IMR-90 (cell line): ENCODE measurements at regions not wholly inside any gene's neighbourhood (a gene's known extent, or its start where the extent isn't known, plus 50 kb on each side); places are given as distances from the start of the nearest gene placed in this dataset.

ENCODE experiments used
- ATAC-seq: fragments of 200-7000 bp; cut with Tn5 transposase; 2 replicates; pipeline ENCODE4 v1.9.1; 2020; ENCODE audit warnings: low read depth, mild to moderate bottlenecking, moderate library complexity
- BruUV-seq: library from RNA; stranded (reverse); fragments of 400-500 nt; replicated peaks from 2 replicates; lab custom pipeline; 2021; lab: Mats Ljungman, UMichigan
- CTCF ChIA-PET: fragments of 300-600 bp; formaldehyde crosslinking; extraction: SDS; loops from one replicate; lab custom pipeline; 2021; ENCODE audit warnings: antibody characterized with exemption; lab: Yijun Ruan, JAX
- POLR2A ChIA-PET: fragments of 300-600 bp; sonication (Branson Sonifier 250); formaldehyde crosslinking; loops from one replicate; lab custom pipeline; 2022; ENCODE audit warnings: antibody characterized with exemption; ENCODE audit not compliant: unreplicated experiment; lab: Charles Lee
- DNase-seq: peaks from one replicate; pipeline ENCODE4 v3.0.0; 2013
- H2AFZ ChIP-seq: replicated peaks from 2 replicates; pipeline ENCODE3; 2013; ENCODE audit warnings: low read length, mild to moderate bottlenecking; ENCODE audit not compliant: poor library complexity
- H2AK5ac ChIP-seq: 2 replicates; pipeline ENCODE4 v1.6.1; 2013; ENCODE audit warnings: low read depth, low read length, inconsistent platforms
- H2AK9ac ChIP-seq: replicated peaks from 2 replicates; pipeline ENCODE3; 2013; ENCODE audit warnings: mild to moderate bottlenecking, low read depth, low read length, moderate library complexity; ENCODE audit not compliant: poor library complexity
- H2BK120ac ChIP-seq: 2 replicates; pipeline ENCODE4 v1.6.1; 2013; ENCODE audit warnings: low read depth, low read length, inconsistent platforms
- H2BK15ac ChIP-seq: 3 replicates; pipeline ENCODE4 v1.6.1; 2013; ENCODE audit warnings: low read depth, low read length, inconsistent platforms
- H2BK20ac ChIP-seq: 2 replicates; pipeline ENCODE4 v1.6.1; 2013; ENCODE audit warnings: low read depth, mild to moderate bottlenecking, inconsistent platforms, low read length, moderate library complexity
- H2BK5ac ChIP-seq: 2 replicates; pipeline ENCODE4 v1.6.1; 2013; ENCODE audit warnings: mild to moderate bottlenecking, low read depth, low read length, inconsistent platforms; ENCODE audit not compliant: poor library complexity, severe bottlenecking
- H3K14ac ChIP-seq: replicated peaks from 2 replicates; pipeline ENCODE4 v1.6.1; 2013; ENCODE audit warnings: low read depth, low read length, inconsistent platforms
- H3K18ac ChIP-seq: 2 replicates; pipeline ENCODE4 v1.6.1; 2013; ENCODE audit warnings: low read depth, low read length, control low read depth
- H3K23ac ChIP-seq: 2 replicates; pipeline ENCODE4 v1.6.1; 2013; ENCODE audit warnings: low read depth, low read length, inconsistent platforms
- H3K27ac ChIP-seq: 2 replicates; pipeline ENCODE4 v1.5.1; 2013; ENCODE audit warnings: mild to moderate bottlenecking, control low read depth, low read length; ENCODE audit not compliant: insufficient read depth
- H3K27me3 ChIP-seq: 2 replicates; pipeline ENCODE4 v1.6.1; 2013; ENCODE audit warnings: low read length; ENCODE audit not compliant: control insufficient read depth, insufficient read depth
- H3K36me3 ChIP-seq: 2 replicates; pipeline ENCODE4 v1.6.1; 2013; ENCODE audit warnings: low read length, mixed read lengths; ENCODE audit not compliant: control insufficient read depth, insufficient read depth
- H3K4ac ChIP-seq: 2 replicates; pipeline ENCODE4 v1.6.1; 2013; ENCODE audit warnings: low read depth, low read length, inconsistent platforms
- H3K4me1 ChIP-seq: 2 replicates; pipeline ENCODE4 v1.6.1; 2013; ENCODE audit warnings: low read length, mixed read lengths; ENCODE audit not compliant: control insufficient read depth, insufficient read depth
- H3K4me2 ChIP-seq: 2 replicates; pipeline ENCODE4 v1.6.1; 2013; ENCODE audit warnings: low read depth, mild to moderate bottlenecking, control low read depth, low read length, moderate library complexity
- H3K4me3 ChIP-seq: 2 replicates; pipeline ENCODE4 v1.5.1; 2013; ENCODE audit warnings: low read depth, mild to moderate bottlenecking, control low read depth, low read length, moderate library complexity; ENCODE audit not compliant: insufficient read depth
- H3K56ac ChIP-seq: 2 replicates; pipeline ENCODE4 v1.6.1; 2013; ENCODE audit warnings: low read length, inconsistent platforms; ENCODE audit not compliant: insufficient read depth; ENCODE audit errors: extremely low read depth
- H3K79me1 ChIP-seq, 2 experiments: 2 replicates each; pipeline ENCODE4 v1.6.1; 2013; ENCODE audit warnings: low read length in 2 of 2, inconsistent platforms in 1 of 2, low read depth in 1 of 2
- H3K9ac ChIP-seq: 2 replicates; pipeline ENCODE4 v1.6.1; 2013; ENCODE audit warnings: low read depth, low read length, control low read depth
- H3K9me1 ChIP-seq: 2 replicates; pipeline ENCODE4 v1.6.1; 2013; ENCODE audit warnings: low read length, inconsistent platforms; ENCODE audit not compliant: insufficient read depth
- H3K9me3 ChIP-seq: 2 replicates; pipeline ENCODE4 v1.6.1; 2013; ENCODE audit warnings: low read length; ENCODE audit not compliant: control insufficient read depth, insufficient read depth
- H4K20me1 ChIP-seq: 2 replicates; pipeline ENCODE4 v1.6.1; 2013; ENCODE audit warnings: low read length, inconsistent platforms; ENCODE audit not compliant: insufficient read depth
- H4K5ac ChIP-seq: 2 replicates; pipeline ENCODE4 v1.6.1; 2013; ENCODE audit warnings: mild to moderate bottlenecking, low read depth, low read length, control low read depth
- H4K8ac ChIP-seq, 2 experiments: 2 replicates each; pipeline ENCODE4 v1.6.1; 2013; ENCODE audit warnings: low read depth in 2 of 2, low read length in 2 of 2, control low read depth in 1 of 2, inconsistent platforms in 1 of 2
- H4K91ac ChIP-seq: 2 replicates; pipeline ENCODE4 v1.6.1; 2013; ENCODE audit warnings: low read depth, low read length, inconsistent platforms; ENCODE audit not compliant: insufficient read depth
- NFE2L2 ChIP-seq: fragments of 150-350 bp; IDR thresholded peaks from 2 replicates; pipeline ENCODE4 v1.6.1; 2016; ENCODE audit warnings: low read depth, mild to moderate bottlenecking, low read length
- SMC3 ChIP-seq: fragments of 150-350 bp; IDR thresholded peaks from 2 replicates; pipeline ENCODE4 v1.6.1; 2016; ENCODE audit warnings: low read depth, mild to moderate bottlenecking, antibody characterized with exemption, low read length, moderate library complexity
- WGBS, 2 experiments: methylation state at CpG; one replicate each; pipeline versions ENCODE4 v1.1.5 to v1.1.7; 2013; ENCODE audit warnings: missing lambda C conversion rate in 2 of 2; ENCODE audit not compliant: insufficient read length in 1 of 2; ENCODE audit errors: extremely low coverage in 2 of 2; 5-methylcytosine and 5-hydroxymethylcytosine counted together
- dilution Hi-C: fragments of 300-500 bp; cut with HindIII; formaldehyde crosslinking; loops from one replicate; pipeline ENCODE4 v1.14.3; 2018; ENCODE audit warnings: low sequenced_read_pairs; ENCODE audit not compliant: unreplicated experiment
- in situ Hi-C: fragments of 300-500 bp; cut with MboI; formaldehyde crosslinking; loops from 3 replicates; pipeline ENCODE4 v1.14.3; 2019; ENCODE audit warnings: low sequenced_read_pairs, inconsistent platforms, mixed read lengths
- intact Hi-C: fragments of 100-400 bp; cut with micrococcal nuclease; formaldehyde crosslinking; loops from 2 replicates; pipeline ENCODE4 v1.10.0; 2022
- TF ChIP-seq, protein P1 (sequence below): fragments of 150-350 bp; IDR thresholded peaks from 2 replicates; pipeline ENCODE4 v1.6.1; 2017; ENCODE audit warnings: mild to moderate bottlenecking, antibody characterized with exemption, low read length, low read depth
- TF ChIP-seq, protein P2 (sequence below): fragments of 150-350 bp; IDR thresholded peaks from 2 replicates; pipeline ENCODE4 v1.6.1; 2016; ENCODE audit warnings: low read depth, mild to moderate bottlenecking, low read length, moderate library complexity, borderline replicate concordance
- TF ChIP-seq, protein P3 (sequence below): conservative IDR thresholded peaks from 2 replicates; pipeline ENCODE4 v1.5.1; 2012; ENCODE audit warnings: mild to moderate bottlenecking, low read depth, low read length, improper control_type of control experiment

DNA sequence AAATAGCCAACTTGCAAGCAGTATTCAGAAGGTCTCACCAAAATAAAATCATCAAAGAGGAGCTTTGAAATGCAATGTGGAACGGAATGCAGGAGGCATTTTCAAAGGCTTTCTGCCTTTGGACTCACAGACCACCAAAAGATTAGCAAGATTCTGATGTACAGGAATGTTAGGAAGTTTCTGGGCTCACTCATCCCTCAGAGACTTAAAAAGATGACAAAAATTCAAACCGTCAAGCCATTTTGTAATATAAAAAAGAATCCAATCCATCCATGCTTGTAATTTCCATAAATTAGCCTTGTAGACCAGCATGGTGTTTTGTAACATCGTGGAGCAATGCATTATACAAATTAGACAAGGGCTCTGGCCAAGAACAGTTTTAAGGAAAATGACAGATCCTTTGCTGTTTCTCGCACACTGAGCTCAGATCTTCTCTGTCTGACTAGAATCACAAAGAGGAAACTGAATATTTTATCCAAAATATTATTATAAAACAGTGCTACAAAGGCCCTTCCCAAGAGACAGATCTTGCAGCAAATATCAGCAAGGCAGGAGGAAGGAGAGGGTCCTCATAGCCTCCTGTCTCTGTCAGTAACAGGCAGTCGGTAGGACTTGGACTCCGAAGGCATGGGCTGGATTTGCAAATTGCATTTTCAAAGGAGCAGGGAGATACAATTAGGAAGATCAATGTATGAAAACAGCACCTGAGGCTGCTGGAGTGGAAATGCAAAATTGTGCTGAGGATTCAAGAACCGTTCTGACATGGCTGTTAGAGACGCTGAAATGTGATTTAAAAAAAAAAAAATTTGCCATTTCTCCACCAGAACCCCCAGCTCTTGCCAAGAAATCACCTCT is 57.4 kb upstream of the NRP1 start:
- no peak overlapping the region for H3K4me2 ChIP-seq
- no peak overlapping the region for H2AFZ ChIP-seq
- ATAC-seq = no peak
- H3K79me1 ChIP-seq = no peaks in the 10 kb centered on the region
- peaks cover 7% of the 10 kb centered on the region for H3K27me3 ChIP-seq
- no peak overlapping the region for H3K4ac ChIP-seq
- H3K18ac ChIP-seq = no peak overlapping the region
- H2BK120ac ChIP-seq = no peak overlapping the region
- no peak overlapping the region for H3K4me3 ChIP-seq
- in situ Hi-C loops = no loop called here
- ChIA-PET CTCF (no interaction called here), POLR2A (no interaction called here)
- no peak overlapping the region for H4K8ac ChIP-seq
- H3K27ac ChIP-seq = no peak overlapping the region
- dilution Hi-C loops = no loop called here
- no peaks in the 10 kb centered on the region for H3K4me1 ChIP-seq
- no peak overlapping the region for H2AK5ac ChIP-seq
- no peak overlapping the region for H2BK15ac ChIP-seq
- no peak overlapping the region for H3K23ac ChIP-seq
- H3K36me3 ChIP-seq = no peaks in the 10 kb centered on the region
- H3K56ac ChIP-seq = no peak overlapping the region
- H3K9ac ChIP-seq = no peak overlapping the region
- H3K9me1 ChIP-seq = no peaks in the 10 kb centered on the region
- H4K5ac ChIP-seq = no peak overlapping the region
- no peaks in the 10 kb centered on the region for H4K20me1 ChIP-seq
- H4K91ac ChIP-seq = no peak overlapping the region
- H3K9me3 ChIP-seq = peaks cover 5% of the 10 kb centered on the region
- TF ChIP-seq, protein P1, sequence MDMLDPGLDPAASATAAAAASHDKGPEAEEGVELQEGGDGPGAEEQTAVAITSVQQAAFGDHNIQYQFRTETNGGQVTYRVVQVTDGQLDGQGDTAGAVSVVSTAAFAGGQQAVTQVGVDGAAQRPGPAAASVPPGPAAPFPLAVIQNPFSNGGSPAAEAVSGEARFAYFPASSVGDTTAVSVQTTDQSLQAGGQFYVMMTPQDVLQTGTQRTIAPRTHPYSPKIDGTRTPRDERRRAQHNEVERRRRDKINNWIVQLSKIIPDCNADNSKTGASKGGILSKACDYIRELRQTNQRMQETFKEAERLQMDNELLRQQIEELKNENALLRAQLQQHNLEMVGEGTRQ = no peak
- TF ChIP-seq, protein P2, sequence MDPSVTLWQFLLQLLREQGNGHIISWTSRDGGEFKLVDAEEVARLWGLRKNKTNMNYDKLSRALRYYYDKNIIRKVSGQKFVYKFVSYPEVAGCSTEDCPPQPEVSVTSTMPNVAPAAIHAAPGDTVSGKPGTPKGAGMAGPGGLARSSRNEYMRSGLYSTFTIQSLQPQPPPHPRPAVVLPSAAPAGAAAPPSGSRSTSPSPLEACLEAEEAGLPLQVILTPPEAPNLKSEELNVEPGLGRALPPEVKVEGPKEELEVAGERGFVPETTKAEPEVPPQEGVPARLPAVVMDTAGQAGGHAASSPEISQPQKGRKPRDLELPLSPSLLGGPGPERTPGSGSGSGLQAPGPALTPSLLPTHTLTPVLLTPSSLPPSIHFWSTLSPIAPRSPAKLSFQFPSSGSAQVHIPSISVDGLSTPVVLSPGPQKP = no peak
- TF ChIP-seq SMC3 (no peak), NFE2L2 (no peak)
- TF ChIP-seq, protein P3, sequence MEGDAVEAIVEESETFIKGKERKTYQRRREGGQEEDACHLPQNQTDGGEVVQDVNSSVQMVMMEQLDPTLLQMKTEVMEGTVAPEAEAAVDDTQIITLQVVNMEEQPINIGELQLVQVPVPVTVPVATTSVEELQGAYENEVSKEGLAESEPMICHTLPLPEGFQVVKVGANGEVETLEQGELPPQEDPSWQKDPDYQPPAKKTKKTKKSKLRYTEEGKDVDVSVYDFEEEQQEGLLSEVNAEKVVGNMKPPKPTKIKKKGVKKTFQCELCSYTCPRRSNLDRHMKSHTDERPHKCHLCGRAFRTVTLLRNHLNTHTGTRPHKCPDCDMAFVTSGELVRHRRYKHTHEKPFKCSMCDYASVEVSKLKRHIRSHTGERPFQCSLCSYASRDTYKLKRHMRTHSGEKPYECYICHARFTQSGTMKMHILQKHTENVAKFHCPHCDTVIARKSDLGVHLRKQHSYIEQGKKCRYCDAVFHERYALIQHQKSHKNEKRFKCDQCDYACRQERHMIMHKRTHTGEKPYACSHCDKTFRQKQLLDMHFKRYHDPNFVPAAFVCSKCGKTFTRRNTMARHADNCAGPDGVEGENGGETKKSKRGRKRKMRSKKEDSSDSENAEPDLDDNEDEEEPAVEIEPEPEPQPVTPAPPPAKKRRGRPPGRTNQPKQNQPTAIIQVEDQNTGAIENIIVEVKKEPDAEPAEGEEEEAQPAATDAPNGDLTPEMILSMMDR = no peak
- no peak overlapping the region for H2AK9ac ChIP-seq
- H3K14ac ChIP-seq = no peak overlapping the region
- no peak overlapping the region for H2BK5ac ChIP-seq
- intact Hi-C loops = no loop called here
- DNase-seq = no peak
- no peak overlapping the region for H2BK20ac ChIP-seq
- no CpG with 5 or more reads among the region's 8 CpGs for WGBS, 2 experiments
- BruUV-seq = no TSS peak
